WTC11 (cell line): ENCODE measurements at regions not wholly inside any gene's neighbourhood (a gene's known extent, or its start where the extent isn't known, plus 50 kb on each side); places are given as distances from the start of the nearest gene placed in this dataset.

ENCODE experiments used
- E2F1 ChIP-seq: sonication (generic); formaldehyde crosslinking; IDR thresholded peaks from 2 replicates; pipeline ENCODE4 v1.8.0; 2022; ENCODE audit warnings: mild to moderate bottlenecking, missing genetic modification reagents
- ZNF281 ChIP-seq: sonication (generic); formaldehyde crosslinking; IDR thresholded peaks from 2 replicates; pipeline ENCODE4 v1.8.0; 2023; ENCODE audit warnings: mild to moderate bottlenecking, missing genetic modification reagents

GRCh38 chr10:28951484-28951883 is 274.2 kb downstream of the BAMBI start:
- TF ChIP-seq ZNF281 (CRISPR knock-in tag) (no peak), E2F1 (CRISPR knock-in tag) (no peak)
